ENCODE measurements at regions not wholly inside any gene's neighbourhood (a gene's known extent, or its start where the extent isn't known, plus 50 kb on each side); places are given as distances from the start of the nearest gene placed in this dataset.
"Not testable (repeated sequence)": the region's sequence is repeated elsewhere in the genome, so short reads cannot be mapped to it uniquely, and the experiment has no call there.

DNA sequence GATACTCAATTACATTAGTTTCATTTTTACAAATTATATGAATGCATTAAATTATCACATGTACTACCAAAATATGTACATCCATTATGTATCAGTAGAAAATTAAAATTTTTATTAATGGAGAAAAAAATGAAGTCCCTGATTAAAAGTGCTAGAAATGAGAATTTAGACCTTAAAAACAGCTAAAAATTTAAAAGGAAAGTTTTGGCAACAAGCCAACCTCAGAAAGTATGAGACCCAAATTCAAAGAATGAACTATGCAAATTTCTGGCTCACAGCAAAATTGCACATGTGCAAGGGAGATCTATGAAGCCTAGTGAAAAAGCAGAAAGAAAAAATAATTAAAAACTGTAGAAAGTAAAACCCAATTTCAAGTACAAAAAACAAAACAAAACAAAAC, 725.1 kb upstream of the TPTE start:
- TF ChIP-seq CTCF (conservative IDR thresholded peaks at IDR 0.05; ENCODE audit: low read depth in 2 of 2); ETS1 (IDR thresholded peaks at IDR 0.05); EZH2 (IDR thresholded peaks at IDR 0.05; ENCODE audit: low read depth, unreplicated experiment); POLR2AphosphoS5 (IDR thresholded peaks at IDR 0.05; ENCODE audit: low read depth); JUNB (IDR thresholded peaks at IDR 0.05; ENCODE audit: unreplicated experiment); STAT1 (IDR thresholded peaks at IDR 0.05; ENCODE audit: unreplicated experiment); EZH2phosphoT487 (IDR thresholded peaks at IDR 0.05; ENCODE audit: unreplicated experiment); CREB1 (CRISPR knock-in tag; IDR thresholded peaks at IDR 0.05; ENCODE audit: low read depth): not testable (repeated sequence)
- TF ChIP-seq, protein P1, sequence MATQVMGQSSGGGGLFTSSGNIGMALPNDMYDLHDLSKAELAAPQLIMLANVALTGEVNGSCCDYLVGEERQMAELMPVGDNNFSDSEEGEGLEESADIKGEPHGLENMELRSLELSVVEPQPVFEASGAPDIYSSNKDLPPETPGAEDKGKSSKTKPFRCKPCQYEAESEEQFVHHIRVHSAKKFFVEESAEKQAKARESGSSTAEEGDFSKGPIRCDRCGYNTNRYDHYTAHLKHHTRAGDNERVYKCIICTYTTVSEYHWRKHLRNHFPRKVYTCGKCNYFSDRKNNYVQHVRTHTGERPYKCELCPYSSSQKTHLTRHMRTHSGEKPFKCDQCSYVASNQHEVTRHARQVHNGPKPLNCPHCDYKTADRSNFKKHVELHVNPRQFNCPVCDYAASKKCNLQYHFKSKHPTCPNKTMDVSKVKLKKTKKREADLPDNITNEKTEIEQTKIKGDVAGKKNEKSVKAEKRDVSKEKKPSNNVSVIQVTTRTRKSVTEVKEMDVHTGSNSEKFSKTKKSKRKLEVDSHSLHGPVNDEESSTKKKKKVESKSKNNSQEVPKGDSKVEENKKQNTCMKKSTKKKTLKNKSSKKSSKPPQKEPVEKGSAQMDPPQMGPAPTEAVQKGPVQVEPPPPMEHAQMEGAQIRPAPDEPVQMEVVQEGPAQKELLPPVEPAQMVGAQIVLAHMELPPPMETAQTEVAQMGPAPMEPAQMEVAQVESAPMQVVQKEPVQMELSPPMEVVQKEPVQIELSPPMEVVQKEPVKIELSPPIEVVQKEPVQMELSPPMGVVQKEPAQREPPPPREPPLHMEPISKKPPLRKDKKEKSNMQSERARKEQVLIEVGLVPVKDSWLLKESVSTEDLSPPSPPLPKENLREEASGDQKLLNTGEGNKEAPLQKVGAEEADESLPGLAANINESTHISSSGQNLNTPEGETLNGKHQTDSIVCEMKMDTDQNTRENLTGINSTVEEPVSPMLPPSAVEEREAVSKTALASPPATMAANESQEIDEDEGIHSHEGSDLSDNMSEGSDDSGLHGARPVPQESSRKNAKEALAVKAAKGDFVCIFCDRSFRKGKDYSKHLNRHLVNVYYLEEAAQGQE (IDR thresholded peaks at IDR 0.05; ENCODE audit: unreplicated experiment): not testable (repeated sequence)
